Natural killer cell (primary cell): ENCODE measurements at regions not wholly inside any gene's neighbourhood (a gene's known extent, or its start where the extent isn't known, plus 50 kb on each side); places are given as distances from the start of the nearest gene placed in this dataset.

Experiments
- ATAC-seq, 3 donors: fragments of 150-1000 bp in 2 of 3; fragments of 200-7000 bp in 1 of 3; cut with Tn5 transposase; 1 replicate in 1 of 3; 2 replicates in 2 of 3; pipeline ENCODE4 v1.10.0; 2021; ENCODE audit warnings: mild to moderate bottlenecking in 2 of 3, moderate library complexity in 2 of 3
- DNase-seq, 2 donors: peaks; one replicate each; pipeline versions ENCODE4 v3.0.0 to v3.0.0-alpha.2; 2013 to 2021; ENCODE audit warnings: mixed read lengths in 1 of 2
- H3K27ac ChIP-seq: one replicate; pipeline ENCODE4 v1.5.1; 2013; ENCODE audit warnings: mild to moderate bottlenecking, low read length
- H3K27me3 ChIP-seq: one replicate; pipeline ENCODE4 v1.6.1; 2013; ENCODE audit warnings: low read length; ENCODE audit not compliant: control insufficient read depth, insufficient read depth
- H3K36me3 ChIP-seq: one replicate; pipeline ENCODE4 v1.6.1; 2013; ENCODE audit warnings: low read length; ENCODE audit not compliant: control insufficient read depth, insufficient read depth
- H3K4me1 ChIP-seq: one replicate; pipeline ENCODE4 v1.6.1; 2013; ENCODE audit warnings: low read length; ENCODE audit not compliant: control insufficient read depth, insufficient read depth
- H3K4me3 ChIP-seq: one replicate; pipeline ENCODE4 v1.5.1; 2013; ENCODE audit warnings: low read length
- H3K9me3 ChIP-seq: one replicate; pipeline ENCODE4 v1.6.1; 2013; ENCODE audit warnings: low read length; ENCODE audit not compliant: control insufficient read depth, insufficient read depth
- H3K27ac Mint-ChIP-seq, 2 donors: one replicate each; pipeline ENCODE4 v1.8.0; 2022; ENCODE audit warnings: mild to moderate bottlenecking in 2 of 2, mixed read lengths in 2 of 2, moderate library complexity in 1 of 2
- H3K27me3 Mint-ChIP-seq, 2 donors: one replicate each; pipeline ENCODE4 v1.8.0; 2022; ENCODE audit warnings: low read depth in 2 of 2, mixed read lengths in 2 of 2
- H3K36me3 Mint-ChIP-seq: one replicate; pipeline ENCODE4 v1.8.0; 2022; ENCODE audit warnings: mixed read lengths
- H3K4me1 Mint-ChIP-seq, 2 donors: one replicate each; pipeline ENCODE4 v1.8.0; 2022; ENCODE audit warnings: mixed read lengths in 2 of 2
- H3K4me3 Mint-ChIP-seq: one replicate; pipeline ENCODE4 v1.8.0; 2022; ENCODE audit warnings: mild to moderate bottlenecking, moderate library complexity, mixed read lengths
- H3K9me3 Mint-ChIP-seq, 2 donors: one replicate each; pipeline ENCODE4 v1.8.0; 2022; ENCODE audit warnings: mixed read lengths in 2 of 2
- WGBS: methylation state at CpG from one replicate; pipeline ENCODE4 v1.1.7; 2013; ENCODE audit warnings: missing lambda C conversion rate; ENCODE audit not compliant: insufficient coverage; 5-methylcytosine and 5-hydroxymethylcytosine counted together
- intact Hi-C: fragments of 100-400 bp; cut with micrococcal nuclease; formaldehyde crosslinking; loops from one replicate; pipeline ENCODE4 v1.14.2; 2022
- TF ChIP-seq, protein P1 (sequence below): fragments of 200-600 bp; IDR thresholded peaks from one replicate; pipeline ENCODE4 v1.8.0; 2022; ENCODE audit warnings: antibody characterized with exemption

DNA sequence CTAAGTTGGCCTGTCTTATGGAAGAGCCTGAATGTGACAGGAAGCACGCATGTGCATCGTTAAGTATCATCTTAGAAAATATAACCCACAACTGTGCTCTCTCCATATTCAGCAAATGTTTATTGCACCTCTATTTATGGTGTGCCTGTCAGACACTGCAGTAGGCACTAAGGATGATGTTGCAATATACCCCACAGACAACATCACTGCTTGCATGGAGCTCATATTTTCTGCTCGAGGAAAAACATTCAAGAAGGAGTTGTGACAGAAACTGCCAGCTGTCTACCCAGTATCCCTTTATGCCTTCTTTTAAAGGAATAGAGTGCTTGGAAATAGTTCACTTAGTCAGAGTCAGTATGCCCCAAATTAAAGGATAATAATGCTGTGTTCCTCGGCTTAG, 132.3 kb upstream of the RBFOX1 start:
- Histone ChIP-seq H3K36me3 (no peaks in the 10 kb centered on the region), H3K4me1 (no peaks in the 10 kb centered on the region), H3K27ac (no peak overlapping the region), H3K9me3 (no peaks in the 10 kb centered on the region), H3K27me3 (no peaks in the 10 kb centered on the region), H3K4me3 (no peak overlapping the region)
- Mint-ChIP-seq H3K4me1 (no peaks in the 10 kb centered on the region), H3K36me3 (no peaks in the 10 kb centered on the region), H3K27ac (no peak overlapping the region), H3K4me3 (no peak overlapping the region), H3K27me3 (no peaks in the 10 kb centered on the region), H3K9me3 (peaks cover 8% of the 10 kb centered on the region in 2 donors)
- TF ChIP-seq, protein P1, sequence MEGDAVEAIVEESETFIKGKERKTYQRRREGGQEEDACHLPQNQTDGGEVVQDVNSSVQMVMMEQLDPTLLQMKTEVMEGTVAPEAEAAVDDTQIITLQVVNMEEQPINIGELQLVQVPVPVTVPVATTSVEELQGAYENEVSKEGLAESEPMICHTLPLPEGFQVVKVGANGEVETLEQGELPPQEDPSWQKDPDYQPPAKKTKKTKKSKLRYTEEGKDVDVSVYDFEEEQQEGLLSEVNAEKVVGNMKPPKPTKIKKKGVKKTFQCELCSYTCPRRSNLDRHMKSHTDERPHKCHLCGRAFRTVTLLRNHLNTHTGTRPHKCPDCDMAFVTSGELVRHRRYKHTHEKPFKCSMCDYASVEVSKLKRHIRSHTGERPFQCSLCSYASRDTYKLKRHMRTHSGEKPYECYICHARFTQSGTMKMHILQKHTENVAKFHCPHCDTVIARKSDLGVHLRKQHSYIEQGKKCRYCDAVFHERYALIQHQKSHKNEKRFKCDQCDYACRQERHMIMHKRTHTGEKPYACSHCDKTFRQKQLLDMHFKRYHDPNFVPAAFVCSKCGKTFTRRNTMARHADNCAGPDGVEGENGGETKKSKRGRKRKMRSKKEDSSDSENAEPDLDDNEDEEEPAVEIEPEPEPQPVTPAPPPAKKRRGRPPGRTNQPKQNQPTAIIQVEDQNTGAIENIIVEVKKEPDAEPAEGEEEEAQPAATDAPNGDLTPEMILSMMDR, result no peak
- ATAC-seq (no peak), DNase-seq (no peak)
- WGBS, result 63% methylated on average over 4 of the region's 4 CpGs
- intact Hi-C loops, result no loop called here

DNA sequence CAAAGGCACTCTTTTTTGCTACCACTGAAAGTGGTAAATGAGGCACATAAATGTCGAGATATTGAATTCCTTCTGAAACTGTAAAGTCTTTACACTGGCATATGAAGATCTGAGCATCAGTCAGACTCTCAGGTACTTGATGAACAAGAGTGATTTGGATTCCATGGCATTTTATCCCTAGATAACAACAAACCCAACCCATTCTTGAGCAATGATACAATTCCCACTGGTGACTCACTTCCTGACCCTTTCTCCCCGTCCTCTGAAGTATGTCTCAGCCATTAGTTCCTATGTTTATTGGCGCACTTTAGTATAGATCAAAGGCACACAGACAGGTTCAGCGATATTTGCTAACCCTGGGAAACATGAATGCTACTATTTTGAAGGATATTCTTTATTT, 147.0 kb upstream of the RBFOX1 start:
- TF ChIP-seq, protein P1, result no peak
- Mint-ChIP-seq H3K27ac (no peak overlapping the region), H3K4me3 (no peak overlapping the region), H3K4me1 (no peaks in the 10 kb centered on the region), H3K9me3 (peaks cover 10 to 11% of the 10 kb centered on the region in 2 donors), H3K36me3 (no peaks in the 10 kb centered on the region), H3K27me3 (no peaks in the 10 kb centered on the region)
- Histone ChIP-seq H3K27me3 (no peaks in the 10 kb centered on the region), H3K4me1 (no peaks in the 10 kb centered on the region), H3K9me3 (peaks cover 3% of the 10 kb centered on the region), H3K36me3 (no peaks in the 10 kb centered on the region), H3K4me3 (no peak overlapping the region), H3K27ac (no peak overlapping the region)
- WGBS, result 75% methylated on average over 4 of the region's 4 CpGs
- ATAC-seq (no peak), DNase-seq (no peak)
- intact Hi-C loops, result no loop called here

DNA sequence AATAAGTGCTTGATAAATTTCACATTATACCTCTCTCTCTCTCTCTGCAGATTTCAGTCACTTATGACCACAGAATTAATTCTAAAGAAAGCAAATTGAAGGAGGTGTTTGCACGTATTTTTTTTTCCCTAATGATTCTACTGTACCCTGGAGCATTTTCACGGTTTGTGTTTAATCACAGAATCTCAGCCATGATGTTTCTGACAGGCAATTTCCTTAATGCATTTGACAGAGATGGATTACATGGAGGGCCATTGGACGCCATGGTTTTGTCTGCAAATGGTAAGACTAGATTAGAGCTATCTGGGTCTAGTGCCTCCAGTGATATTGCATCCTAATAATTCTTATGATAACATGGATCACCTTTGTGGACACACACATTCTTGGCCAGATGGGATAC, 147.5 kb upstream of the RBFOX1 start:
- 67% methylated on average over 3 of the region's 3 CpGs for WGBS
- Histone ChIP-seq H3K36me3 (no peaks in the 10 kb centered on the region), H3K4me3 (no peak overlapping the region), H3K4me1 (no peaks in the 10 kb centered on the region), H3K27me3 (no peaks in the 10 kb centered on the region), H3K27ac (no peak overlapping the region), H3K9me3 (peaks cover 3% of the 10 kb centered on the region)
- H3K4me1 Mint-ChIP-seq, result no peaks in the 10 kb centered on the region
- no peak overlapping the region for H3K4me3 Mint-ChIP-seq
- DNase-seq (no peak), ATAC-seq (no peak)
- peaks cover 9 to 10% of the 10 kb centered on the region in 2 donors for H3K9me3 Mint-ChIP-seq
- H3K27ac Mint-ChIP-seq, result no peak overlapping the region
- intact Hi-C loops, result no loop called here
- TF ChIP-seq, protein P1, result no peak
- no peaks in the 10 kb centered on the region for H3K36me3 Mint-ChIP-seq
- H3K27me3 Mint-ChIP-seq, result no peaks in the 10 kb centered on the region

DNA sequence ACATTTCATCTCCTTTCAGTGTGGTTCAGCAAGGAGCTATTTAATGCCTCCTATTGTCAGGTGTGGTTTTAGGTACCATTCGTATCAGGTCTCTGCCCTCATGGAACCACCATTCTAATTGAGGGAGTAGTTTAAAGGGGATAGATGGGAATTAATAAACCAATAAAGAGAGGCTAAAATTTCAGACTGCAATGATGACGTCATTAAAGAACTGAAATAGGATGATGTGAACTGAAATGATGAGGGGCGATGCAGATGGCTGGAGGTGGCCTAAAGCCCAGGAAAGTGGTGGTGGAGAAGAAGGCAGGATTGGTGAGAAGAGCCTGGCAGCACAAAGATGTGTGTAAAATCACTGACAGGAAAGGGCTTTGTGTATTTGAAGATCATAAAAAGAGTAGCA, 148.9 kb upstream of the RBFOX1 start:
- Histone ChIP-seq H3K9me3 (peaks cover 3% of the 10 kb centered on the region), H3K27me3 (no peaks in the 10 kb centered on the region), H3K27ac (no peak overlapping the region), H3K36me3 (no peaks in the 10 kb centered on the region), H3K4me3 (no peak overlapping the region), H3K4me1 (no peaks in the 10 kb centered on the region)
- intact Hi-C loops, result no loop called here
- no peaks in the 10 kb centered on the region for H3K36me3 Mint-ChIP-seq
- no peaks in the 10 kb centered on the region for H3K27me3 Mint-ChIP-seq
- H3K27ac Mint-ChIP-seq, result no peak overlapping the region
- DNase-seq (no peak), ATAC-seq (no peak)
- H3K4me1 Mint-ChIP-seq, result no peaks in the 10 kb centered on the region
- H3K9me3 Mint-ChIP-seq, result peaks cover 5 to 10% of the 10 kb centered on the region in 2 donors
- no peak overlapping the region for H3K4me3 Mint-ChIP-seq
- TF ChIP-seq, protein P1, result no peak
- WGBS, result 88% methylated on average over 3 of the region's 3 CpGs
